MM.1S (cell line): ENCODE measurements at regions not wholly inside any gene's neighbourhood (a gene's known extent, or its start where the extent isn't known, plus 50 kb on each side); places are given as distances from the start of the nearest gene placed in this dataset.
A peak's percentile ranks its signal among the peaks of the same experiment; 100 is the strongest.

Experiments used
- DNase-seq: peaks from one replicate; pipeline ENCODE4 v3.0.0-alpha.2; 2015
- H2AFZ ChIP-seq: fragments of 300-600 bp; sonication (generic); 2 replicates; pipeline ENCODE4 v1.6.0; 2016; ENCODE audit warnings: antibody characterized with exemption, low read length
- H3F3A ChIP-seq: fragments of 300-600 bp; sonication (generic); 2 replicates; pipeline ENCODE4 v1.6.1; 2016; ENCODE audit warnings: mild to moderate bottlenecking, antibody characterized with exemption, low read length, moderate library complexity, mixed read lengths; ENCODE audit not compliant: insufficient read depth
- H3K27ac ChIP-seq: fragments of 300-600 bp; sonication (generic); 2 replicates; pipeline ENCODE4 v1.5.1; 2016; ENCODE audit warnings: mild to moderate bottlenecking, low read length
- H3K27me3 ChIP-seq: fragments of 300-600 bp; sonication (generic); replicated peaks from 2 replicates; pipeline ENCODE4 v1.6.0; 2016; ENCODE audit warnings: low read length; ENCODE audit not compliant: insufficient read depth
- H3K36me3 ChIP-seq: fragments of 300-600 bp; sonication (generic); replicated peaks from 2 replicates; pipeline ENCODE4 v1.6.1; 2016; ENCODE audit warnings: mild to moderate bottlenecking, low read length, mixed read lengths; ENCODE audit not compliant: insufficient read depth
- H3K4me1 ChIP-seq: fragments of 300-600 bp; sonication (generic); 2 replicates; pipeline ENCODE4 v1.6.1; 2016; ENCODE audit warnings: low read length, mixed read lengths
- H3K4me2 ChIP-seq: fragments of 300-600 bp; sonication (generic); 2 replicates; pipeline ENCODE4 v1.6.0; 2016; ENCODE audit warnings: low read depth, low read length
- H3K4me3 ChIP-seq: fragments of 300-600 bp; sonication (generic); 2 replicates; pipeline ENCODE4 v1.5.1; 2016; ENCODE audit warnings: low read length, mixed read lengths
- H3K79me2 ChIP-seq: fragments of 300-600 bp; sonication (generic); 2 replicates; pipeline ENCODE4 v1.6.1; 2016; ENCODE audit warnings: mixed run types, low read length, mixed read lengths
- H3K9ac ChIP-seq: fragments of 300-600 bp; sonication (generic); 2 replicates; pipeline ENCODE4 v1.6.1; 2016; ENCODE audit warnings: low read length, mixed read lengths
- H3K9me2 ChIP-seq: fragments of 300-600 bp; sonication (generic); replicated peaks from 2 replicates; pipeline ENCODE4 v1.6.1; 2016; ENCODE audit warnings: mild to moderate bottlenecking, low read length, mixed read lengths; ENCODE audit not compliant: insufficient read depth
- H3K9me3 ChIP-seq: fragments of 300-600 bp; sonication (generic); replicated peaks from 2 replicates; pipeline ENCODE4 v1.6.1; 2016; ENCODE audit warnings: mild to moderate bottlenecking, low read length, mixed read lengths; ENCODE audit not compliant: insufficient read depth
- H4K20me1 ChIP-seq: fragments of 300-600 bp; sonication (generic); 2 replicates; pipeline ENCODE4 v1.6.1; 2016; ENCODE audit warnings: mild to moderate bottlenecking, low read length, moderate library complexity, mixed read lengths; ENCODE audit not compliant: insufficient read depth
- EZH2 ChIP-seq: fragments of 300-600 bp; sonication (generic); optimal IDR thresholded peaks from 2 replicates; pipeline ENCODE3; 2017; ENCODE audit warnings: low read depth, mild to moderate bottlenecking, antibody characterized with exemption, low read length, mixed read lengths
- EZH2phosphoT487 ChIP-seq: fragments of 300-600 bp; sonication (generic); IDR thresholded peaks from 2 replicates; pipeline ENCODE4 v1.6.1; 2018; ENCODE audit warnings: antibody characterized with exemption, low read length
- TF ChIP-seq, protein P1 (sequence below): fragments of 300-600 bp; sonication (generic); IDR thresholded peaks from 2 replicates; pipeline ENCODE4 v1.5.1; 2016; ENCODE audit warnings: antibody characterized with exemption, low read length, mixed read lengths

DNA sequence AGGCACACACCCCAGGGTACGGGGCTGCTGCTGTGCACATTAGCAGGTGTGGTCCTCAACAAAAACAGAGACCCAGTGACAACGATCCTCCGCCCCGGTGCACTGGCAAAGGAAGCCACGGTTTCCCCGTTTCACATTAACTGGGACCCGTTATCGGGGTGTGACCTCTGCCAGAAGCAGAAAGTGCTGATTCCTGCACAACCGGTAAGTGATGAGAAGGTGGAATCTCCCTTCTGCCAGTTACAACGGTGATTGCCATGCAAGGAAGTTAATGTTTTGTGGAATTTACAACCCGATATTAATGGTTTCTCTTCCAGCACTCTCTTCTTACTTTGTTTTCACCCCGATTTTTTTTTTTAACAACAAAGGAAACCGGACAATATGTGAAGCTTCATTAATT is 294.9 kb upstream of the IRX1 start:
- Histone ChIP-seq H2AFZ (no peak overlapping the region), H3K79me2 (no peaks in the 10 kb centered on the region), H3K36me3 (no peaks in the 10 kb centered on the region), H3F3A (no peaks in the 10 kb centered on the region), H4K20me1 (no peaks in the 10 kb centered on the region), H3K4me2 (peak overlapping the region; percentile 47; the same call in 1 of the 2 replicates), H3K9me3 (no peaks in the 10 kb centered on the region), H3K27me3 (no peaks in the 10 kb centered on the region), H3K4me1 (peaks cover 9% of the 10 kb centered on the region), H3K4me3 (no peak overlapping the region), H3K9ac (no peak overlapping the region), H3K9me2 (no peaks in the 10 kb centered on the region), H3K27ac (no peak overlapping the region)
- TF ChIP-seq EZH2 (no peak), EZH2phosphoT487 (no peak)
- TF ChIP-seq, protein P1, sequence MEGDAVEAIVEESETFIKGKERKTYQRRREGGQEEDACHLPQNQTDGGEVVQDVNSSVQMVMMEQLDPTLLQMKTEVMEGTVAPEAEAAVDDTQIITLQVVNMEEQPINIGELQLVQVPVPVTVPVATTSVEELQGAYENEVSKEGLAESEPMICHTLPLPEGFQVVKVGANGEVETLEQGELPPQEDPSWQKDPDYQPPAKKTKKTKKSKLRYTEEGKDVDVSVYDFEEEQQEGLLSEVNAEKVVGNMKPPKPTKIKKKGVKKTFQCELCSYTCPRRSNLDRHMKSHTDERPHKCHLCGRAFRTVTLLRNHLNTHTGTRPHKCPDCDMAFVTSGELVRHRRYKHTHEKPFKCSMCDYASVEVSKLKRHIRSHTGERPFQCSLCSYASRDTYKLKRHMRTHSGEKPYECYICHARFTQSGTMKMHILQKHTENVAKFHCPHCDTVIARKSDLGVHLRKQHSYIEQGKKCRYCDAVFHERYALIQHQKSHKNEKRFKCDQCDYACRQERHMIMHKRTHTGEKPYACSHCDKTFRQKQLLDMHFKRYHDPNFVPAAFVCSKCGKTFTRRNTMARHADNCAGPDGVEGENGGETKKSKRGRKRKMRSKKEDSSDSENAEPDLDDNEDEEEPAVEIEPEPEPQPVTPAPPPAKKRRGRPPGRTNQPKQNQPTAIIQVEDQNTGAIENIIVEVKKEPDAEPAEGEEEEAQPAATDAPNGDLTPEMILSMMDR, result no peak
- DNase-seq, result peak; percentile 57

DNA sequence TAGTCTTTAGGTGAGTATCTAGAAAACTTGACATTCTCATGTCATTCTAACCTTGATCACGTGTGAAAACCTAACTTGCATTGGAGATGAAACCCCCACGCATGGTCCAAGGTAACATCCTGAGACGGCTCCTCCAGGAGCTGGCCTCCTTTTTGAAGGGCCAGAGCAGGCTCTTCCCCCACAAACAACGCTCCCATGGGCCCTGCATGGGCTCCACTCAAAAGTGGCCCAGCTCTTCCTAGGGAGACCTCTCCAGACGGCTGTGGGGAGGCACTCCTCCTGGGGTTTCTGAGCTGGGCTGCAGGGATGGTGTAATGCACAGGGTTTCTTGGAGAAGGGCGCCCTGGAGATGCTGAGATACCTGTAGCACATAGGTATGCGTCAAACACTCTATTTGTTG is 296.2 kb upstream of the IRX1 start:
- H3K27ac ChIP-seq, result no peak overlapping the region
- no peaks in the 10 kb centered on the region for H4K20me1 ChIP-seq
- H3K9me2 ChIP-seq, result no peaks in the 10 kb centered on the region
- no peaks in the 10 kb centered on the region for H3K79me2 ChIP-seq
- no peak overlapping the region for H3K9ac ChIP-seq
- no peaks in the 10 kb centered on the region for H3K36me3 ChIP-seq
- no peak overlapping the region for H3K4me3 ChIP-seq
- H3K27me3 ChIP-seq, result no peaks in the 10 kb centered on the region
- no peak for TF ChIP-seq EZH2phosphoT487
- TF ChIP-seq, protein P1, result no peak
- TF ChIP-seq EZH2, result no peak
- no peaks in the 10 kb centered on the region for H3F3A ChIP-seq
- H2AFZ ChIP-seq, result no peak overlapping the region
- H3K4me2 ChIP-seq, result no peak overlapping the region
- peaks cover 9% of the 10 kb centered on the region for H3K4me1 ChIP-seq
- H3K9me3 ChIP-seq, result no peaks in the 10 kb centered on the region
- DNase-seq, result no peak

DNA sequence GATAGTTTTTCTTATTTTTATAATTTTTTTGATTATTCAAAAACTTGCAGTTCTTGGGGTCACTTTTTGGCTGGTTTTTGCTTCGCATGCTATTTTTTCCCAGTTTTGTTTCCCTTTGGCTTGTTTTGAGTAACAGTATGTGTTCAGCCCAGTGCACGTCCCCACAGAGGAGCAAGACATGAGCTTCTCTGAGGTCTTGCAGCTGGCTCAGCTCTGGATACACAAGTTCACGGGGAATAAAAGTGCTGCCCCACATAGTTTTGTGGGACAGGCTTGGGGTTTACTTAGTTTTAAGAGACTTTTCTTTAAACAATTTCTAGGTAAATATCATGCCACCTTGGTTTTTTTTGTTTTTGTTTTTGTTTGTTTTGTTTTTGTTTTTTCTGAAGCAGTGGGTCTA is 297.8 kb upstream of the IRX1 start:
- Histone ChIP-seq H3K27me3 (no peaks in the 10 kb centered on the region), H2AFZ (no peak overlapping the region), H4K20me1 (no peaks in the 10 kb centered on the region), H3K9me2 (no peaks in the 10 kb centered on the region), H3K27ac (peak overlapping the region; percentile 19; the same call in 1 of the 2 replicates), H3K4me2 (no peak overlapping the region), H3K4me1 (peaks cover 9% of the 10 kb centered on the region), H3K36me3 (no peaks in the 10 kb centered on the region), H3K79me2 (no peaks in the 10 kb centered on the region), H3K4me3 (no peak overlapping the region), H3K9ac (no peak overlapping the region), H3F3A (no peaks in the 10 kb centered on the region), H3K9me3 (no peaks in the 10 kb centered on the region)
- no peak for TF ChIP-seq EZH2
- TF ChIP-seq, protein P1, result no peak
- DNase-seq, result peak; percentile 31
